ENCODE measurements at regions not wholly inside any gene's neighbourhood (a gene's known extent, or its start where the extent isn't known, plus 50 kb on each side); places are given as distances from the start of the nearest gene placed in this dataset.
"Not testable (repeated sequence)": the region's sequence is repeated elsewhere in the genome, so short reads cannot be mapped to it uniquely, and the experiment has no call there.

GRCh38 chr14:106530423-106531107, 1004.2 kb downstream of the TMEM121 start:
- no peak overlapping the region for H3K4me3 Mint-ChIP-seq
- DNase-seq, result peak; percentile 28 to 71
- H3K27ac Mint-ChIP-seq, result no peak overlapping the region
- peak; percentile 32 for TF ChIP-seq CTCF (IDR thresholded peaks at IDR 0.05)
- peaks cover 11 to 44% of the 10 kb centered on the region in 2 donors for H3K27me3 Mint-ChIP-seq (ENCODE audit: low read depth in 2 of 2)
- intact Hi-C loops (cut with micrococcal nuclease), result no loop called here
- Histone ChIP-seq H3K27me3 (ENCODE audit: control insufficient read depth, insufficient read depth, low read length) (no peaks in the 10 kb centered on the region), H3K27ac (ENCODE audit: low read length) (no peak overlapping the region), H3K4me3 (ENCODE audit: low read length) (no peak overlapping the region), H3K4me1 (ENCODE audit: control insufficient read depth, insufficient read depth, low read length) (no peaks in the 10 kb centered on the region), H3K9me3 (ENCODE audit: control insufficient read depth, insufficient read depth, low read length) (no peaks in the 10 kb centered on the region), H3K36me3 (ENCODE audit: control insufficient read depth, insufficient read depth, low read length) (no peaks in the 10 kb centered on the region)
- WGBS (ENCODE audit: insufficient coverage), result 73% methylated on average over 12 of the region's 12 CpGs
- no peaks in the 10 kb centered on the region for H3K36me3 Mint-ChIP-seq
- H3K4me1 Mint-ChIP-seq, result peaks cover 4 to 7% of the 10 kb centered on the region in 2 donors
- peak; percentile 85 to 96 (median 90) for ATAC-seq
- H3K9me3 Mint-ChIP-seq, result no peaks in the 10 kb centered on the region

DNA sequence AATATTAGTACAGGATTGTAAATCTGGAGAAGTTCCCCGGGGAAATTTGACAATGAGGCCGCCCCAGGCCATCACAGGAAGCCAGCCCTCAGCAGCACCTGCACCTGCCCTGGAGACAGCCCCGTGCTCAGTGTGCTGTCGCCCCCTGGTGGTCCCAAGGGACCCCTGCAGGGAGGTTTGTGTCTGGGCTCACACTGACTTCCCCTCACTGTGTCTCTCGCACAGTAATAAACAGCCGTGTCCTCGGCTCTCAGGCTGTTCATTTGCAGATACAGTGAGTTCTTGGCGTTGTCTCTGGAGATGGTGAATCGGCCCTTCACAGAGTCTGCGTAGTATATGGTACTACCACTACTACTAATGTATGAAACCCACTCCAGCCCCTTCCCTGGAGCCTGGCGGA, 1011.2 kb downstream of the TMEM121 start:
- H3K4me1 Mint-ChIP-seq; H3K27ac ChIP-seq (ENCODE audit: low read length); H3K9me3 Mint-ChIP-seq; intact Hi-C loops (cut with micrococcal nuclease); H3K4me1 ChIP-seq (ENCODE audit: control insufficient read depth, insufficient read depth, low read length); H3K9me3 ChIP-seq (ENCODE audit: control insufficient read depth, insufficient read depth, low read length); H3K36me3 Mint-ChIP-seq; H3K4me3 Mint-ChIP-seq; H3K27me3 ChIP-seq (ENCODE audit: control insufficient read depth, insufficient read depth, low read length); H3K4me3 ChIP-seq (ENCODE audit: low read length); H3K27ac Mint-ChIP-seq; H3K36me3 ChIP-seq (ENCODE audit: control insufficient read depth, insufficient read depth, low read length): not testable (repeated sequence)
- 18% methylated on average over 11 of the region's 11 CpGs for WGBS (ENCODE audit: insufficient coverage)
- peak; percentile 71 for TF ChIP-seq CTCF (IDR thresholded peaks at IDR 0.05)
- DNase-seq (peak; percentile 46 to 82), ATAC-seq (peak; percentile 37 to 73 (median 68))
- H3K27me3 Mint-ChIP-seq (ENCODE audit: low read depth in 2 of 2), result peaks cover 16 to 64% of the 10 kb centered on the region in 2 donors

GRCh38 chr14:106538201-106538600, 1011.8 kb downstream of the TMEM121 start:
- WGBS (ENCODE audit: insufficient coverage), result no CpG with 5 or more reads among the region's 2 CpGs
- Mint-ChIP-seq H3K4me1 (no peaks in the 10 kb centered on the region), H3K27ac (no peak overlapping the region), H3K9me3 (no peaks in the 10 kb centered on the region), H3K4me3 (no peak overlapping the region), H3K27me3 (ENCODE audit: low read depth in 2 of 2) (peaks cover 16 to 58% of the 10 kb centered on the region in 2 donors), H3K36me3 (peaks cover 7% of the 10 kb centered on the region)
- Histone ChIP-seq H3K9me3 (ENCODE audit: control insufficient read depth, insufficient read depth, low read length) (peaks cover 6% of the 10 kb centered on the region), H3K4me3 (ENCODE audit: low read length) (no peak overlapping the region), H3K27ac (ENCODE audit: low read length) (no peak overlapping the region), H3K4me1 (ENCODE audit: control insufficient read depth, insufficient read depth, low read length) (no peaks in the 10 kb centered on the region), H3K27me3 (ENCODE audit: control insufficient read depth, insufficient read depth, low read length) (peaks cover 2% of the 10 kb centered on the region), H3K36me3 (ENCODE audit: control insufficient read depth, insufficient read depth, low read length) (no peaks in the 10 kb centered on the region)
- intact Hi-C loops (cut with micrococcal nuclease), result no loop called here
- DNase-seq, result no peak
- ATAC-seq, result no peak
- no peak for TF ChIP-seq CTCF (IDR thresholded peaks at IDR 0.05)

Measured in natural killer cell (primary cell).